HG03025 (cell line): ENCODE measurements at regions not wholly inside any gene's neighbourhood (a gene's known extent, or its start where the extent isn't known, plus 50 kb on each side); places are given as distances from the start of the nearest gene placed in this dataset.

ENCODE experiments used
- ATAC-seq: cut with Tn5 transposase; IDR thresholded peaks from one replicate; pipeline ENCODE4 v1.9.1; 2021; ENCODE audit warnings: mild to moderate bottlenecking, moderate library complexity; ENCODE audit not compliant: unreplicated experiment, low FRiP score

DNA sequence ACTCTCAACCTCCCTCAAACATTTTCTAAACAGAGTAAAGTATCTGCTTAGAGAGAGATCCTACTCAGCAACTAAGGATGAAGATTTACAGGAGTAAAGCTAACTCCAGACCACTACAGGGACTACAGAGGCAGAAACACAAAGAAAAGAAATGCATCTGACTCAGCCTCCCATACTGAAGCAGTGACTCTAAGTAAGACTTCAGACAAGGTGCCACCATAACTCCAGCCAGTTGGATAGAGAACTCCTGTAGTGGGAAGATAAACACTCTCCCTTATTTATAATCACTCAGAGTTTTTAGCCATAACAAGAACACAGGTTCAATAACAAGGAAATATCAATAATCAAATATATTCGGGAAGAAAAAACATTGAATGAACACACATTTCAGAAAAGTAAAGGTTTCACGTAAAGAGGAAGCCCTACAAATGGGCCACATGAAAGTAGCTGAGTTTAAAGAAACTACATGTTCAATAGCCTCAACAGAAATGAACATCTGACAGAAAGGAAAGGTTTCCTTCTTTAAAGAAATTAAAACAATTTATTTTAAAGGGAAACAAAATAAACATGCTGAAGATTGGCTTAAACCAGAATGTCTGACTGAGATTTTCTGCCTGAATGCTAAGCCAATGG, 519.9 kb downstream of the KCNJ3 start:
- peak; percentile 50 for ATAC-seq

DNA sequence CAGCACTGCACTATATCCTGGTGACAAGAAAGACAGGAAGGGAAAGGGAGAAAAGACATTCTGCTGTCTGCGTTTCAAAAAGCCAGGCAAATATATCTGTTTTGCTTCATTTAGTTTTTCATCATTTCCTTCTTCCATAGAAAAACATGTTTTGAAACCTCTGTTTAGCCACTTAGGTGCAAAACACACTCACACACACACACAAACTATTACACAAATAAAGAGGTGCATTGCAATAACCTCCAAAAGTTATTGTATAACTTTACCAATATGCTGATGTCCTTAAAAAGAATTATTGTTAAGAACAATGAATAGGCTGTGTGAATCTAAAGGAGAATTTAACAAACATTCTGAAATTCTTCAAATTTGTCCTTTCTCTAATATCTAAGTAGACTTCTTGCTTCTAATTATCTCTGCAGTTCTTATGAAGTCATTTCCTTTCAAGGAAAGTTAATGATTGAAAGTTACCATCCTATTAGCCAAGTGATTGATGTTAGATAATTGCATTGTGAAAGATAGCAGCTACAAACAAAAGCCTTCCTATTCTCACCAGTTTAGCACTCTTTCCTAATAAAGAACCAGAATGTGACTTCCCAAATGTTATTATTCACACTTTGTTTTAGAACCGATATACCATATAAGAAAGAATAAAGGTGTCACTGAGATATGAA, 516.7 kb downstream of the KCNJ3 start:
- no peak for ATAC-seq

DNA sequence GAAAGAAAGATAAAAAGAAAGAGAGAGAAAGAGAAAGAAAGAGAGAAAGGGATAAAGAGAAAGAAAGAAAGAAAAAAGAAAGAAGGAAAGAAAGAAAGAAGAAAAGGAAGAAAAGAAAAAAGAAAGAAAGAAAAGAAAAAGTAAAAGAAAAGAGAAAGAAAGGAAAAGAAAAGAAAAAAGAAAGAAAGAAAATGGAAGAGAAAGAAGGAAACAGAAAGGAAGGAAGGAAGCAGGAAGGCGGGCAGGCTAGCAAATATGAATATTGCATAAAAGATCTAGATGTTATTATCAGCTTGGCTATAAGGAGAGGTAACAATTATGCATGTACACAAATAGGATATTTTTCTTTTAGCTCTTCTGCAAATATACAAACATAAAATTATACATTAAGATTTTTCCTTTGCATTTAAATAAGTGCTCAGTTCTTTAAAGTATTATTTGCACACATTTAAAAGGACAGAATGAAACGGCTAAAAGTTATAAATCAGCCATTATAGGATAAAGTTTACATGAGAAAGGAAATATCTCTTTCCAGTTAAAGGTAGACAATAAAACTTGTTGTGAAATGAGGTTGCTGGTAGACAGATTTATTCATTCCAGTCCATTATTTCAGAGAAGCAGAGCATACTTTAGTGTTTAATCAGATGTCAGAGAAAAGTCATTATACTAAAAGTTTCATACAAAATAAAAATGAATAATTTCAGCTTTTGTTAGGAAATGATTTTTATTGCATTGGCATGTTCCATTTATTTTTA, 511.4 kb downstream of the KCNJ3 start:
- ATAC-seq = no peak

DNA sequence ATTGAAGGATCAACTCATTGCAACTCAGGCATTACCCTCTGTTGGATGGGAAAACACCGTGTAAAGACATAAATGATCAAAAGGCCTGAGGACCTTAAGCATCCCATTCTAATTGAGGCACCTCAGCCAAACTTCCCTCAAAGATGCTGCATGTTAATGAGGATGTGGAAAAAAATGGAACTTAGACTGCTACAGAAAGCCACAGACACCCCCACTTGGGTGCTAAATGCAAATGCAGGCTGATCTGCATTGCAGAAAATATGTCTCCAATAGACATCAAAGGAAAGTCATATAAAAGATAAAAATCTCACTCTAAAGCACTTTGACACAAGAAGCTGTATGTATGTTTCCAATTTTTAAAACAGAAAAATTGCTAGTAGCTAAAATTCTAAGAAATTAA, 504.7 kb downstream of the KCNJ3 start:
- peak; percentile 53 for ATAC-seq

DNA sequence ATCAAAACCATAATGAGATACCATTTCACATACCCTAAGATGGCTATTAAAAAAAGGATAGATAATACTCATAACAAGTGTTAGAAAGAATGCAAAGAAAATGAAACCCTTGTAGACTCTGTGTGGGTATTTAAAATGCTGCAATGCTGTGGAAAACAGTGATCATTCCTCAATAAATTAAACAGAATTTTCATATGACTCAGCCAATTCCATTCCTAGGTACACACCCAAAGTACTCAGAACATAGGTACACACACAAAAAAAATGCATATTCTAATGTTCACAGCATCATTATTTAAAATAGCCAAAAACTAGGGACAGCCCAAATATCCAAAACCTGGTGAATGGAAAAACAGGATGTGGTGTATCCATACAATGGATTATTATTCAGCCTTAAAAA, 502.3 kb downstream of the KCNJ3 start:
- no peak for ATAC-seq

DNA sequence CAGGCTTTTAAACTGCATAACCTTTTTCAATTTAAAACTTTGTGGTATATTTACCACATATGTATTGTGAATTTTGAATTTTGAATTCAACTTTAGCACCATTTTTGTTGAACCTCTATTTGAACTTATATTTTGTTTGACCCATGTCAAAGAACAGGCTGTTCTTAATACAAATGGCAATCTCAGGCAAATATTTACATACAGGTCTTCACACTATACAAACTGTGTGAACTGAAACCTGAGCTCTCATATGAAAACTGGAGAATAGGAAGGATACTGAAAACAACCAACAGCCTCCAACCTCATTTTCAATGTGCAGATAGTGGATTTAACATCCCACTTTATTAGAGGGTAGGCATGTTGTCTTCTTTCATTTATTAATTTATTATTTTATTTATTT, 491.8 kb downstream of the KCNJ3 start:
- ATAC-seq = no peak

DNA sequence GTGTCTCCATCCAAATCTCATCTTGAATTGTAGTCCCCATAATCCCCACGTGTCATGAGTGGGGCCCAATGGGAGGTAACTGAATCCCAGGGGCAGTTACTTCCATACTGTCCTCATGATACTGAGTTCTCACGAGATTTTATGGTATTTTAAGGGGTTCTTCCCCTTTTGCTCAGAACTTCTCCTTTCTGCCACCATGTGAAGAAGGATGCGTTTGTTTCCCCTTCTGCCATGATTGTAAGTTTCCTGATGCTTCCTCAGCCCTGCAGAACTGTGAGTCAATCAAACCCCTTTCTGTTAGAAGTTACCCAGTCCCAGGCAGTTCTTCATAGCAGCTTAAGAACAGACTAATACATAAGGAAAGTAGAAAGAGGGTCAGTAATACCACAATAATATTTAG, 480.4 kb downstream of the KCNJ3 start:
- no peak for ATAC-seq

DNA sequence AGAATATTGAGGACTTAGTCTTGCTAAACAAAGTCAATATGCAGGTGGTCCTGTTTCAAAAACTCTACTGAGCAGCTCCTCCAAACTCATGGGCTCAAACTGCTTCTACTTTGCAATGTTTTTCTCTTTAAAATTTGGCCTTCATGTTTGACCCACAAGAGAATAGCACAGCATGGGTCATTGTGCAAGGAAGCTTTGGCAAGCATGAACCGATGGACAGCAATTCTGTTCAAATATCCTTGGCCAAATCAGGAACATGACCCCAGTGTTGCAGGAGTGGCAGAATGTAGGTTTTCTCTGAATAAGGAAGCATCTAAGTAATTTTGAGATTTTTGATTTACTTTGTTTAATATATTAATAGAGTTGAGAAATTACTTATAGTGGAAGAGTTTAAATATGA, 477.9 kb downstream of the KCNJ3 start:
- ATAC-seq = no peak

DNA sequence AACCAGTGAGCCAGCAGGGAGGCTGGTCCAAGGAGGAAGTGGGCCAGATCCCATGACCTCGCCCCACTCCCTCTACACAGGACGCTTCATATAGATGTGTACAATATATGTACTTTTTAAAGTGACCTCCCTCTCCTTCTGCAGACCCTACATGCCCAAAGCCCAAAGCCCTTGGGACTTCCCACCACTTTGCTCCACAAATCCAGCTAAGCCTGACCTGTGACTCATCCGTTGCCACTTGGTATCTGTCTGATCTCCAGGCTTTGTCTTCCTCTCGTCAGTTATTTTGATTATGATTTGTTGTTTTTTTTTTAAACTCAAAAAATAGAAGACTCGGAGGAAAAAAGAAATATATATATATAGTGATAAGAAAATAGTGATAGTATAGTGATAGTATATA, 470.8 kb downstream of the KCNJ3 start:
- ATAC-seq = no peak

DNA sequence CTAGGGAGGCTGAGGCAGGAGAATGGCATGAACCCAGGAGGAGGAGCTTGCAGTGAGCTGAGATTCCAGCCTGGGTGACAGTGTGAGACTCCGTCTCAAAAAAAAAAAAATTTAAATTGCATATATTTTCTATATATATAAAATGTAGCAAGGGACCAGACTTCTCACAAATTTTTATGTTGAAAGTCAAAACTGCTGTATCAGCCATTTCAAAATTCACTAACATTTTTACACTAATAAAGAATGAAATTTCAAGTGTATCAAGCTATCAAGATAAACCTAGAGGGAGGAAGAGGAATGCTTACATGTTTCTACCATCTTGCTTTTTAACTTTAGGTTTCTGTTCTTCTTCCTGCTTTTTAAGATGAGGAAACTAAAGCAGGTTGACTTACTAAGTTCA, 464.0 kb downstream of the KCNJ3 start:
- ATAC-seq = no peak

DNA sequence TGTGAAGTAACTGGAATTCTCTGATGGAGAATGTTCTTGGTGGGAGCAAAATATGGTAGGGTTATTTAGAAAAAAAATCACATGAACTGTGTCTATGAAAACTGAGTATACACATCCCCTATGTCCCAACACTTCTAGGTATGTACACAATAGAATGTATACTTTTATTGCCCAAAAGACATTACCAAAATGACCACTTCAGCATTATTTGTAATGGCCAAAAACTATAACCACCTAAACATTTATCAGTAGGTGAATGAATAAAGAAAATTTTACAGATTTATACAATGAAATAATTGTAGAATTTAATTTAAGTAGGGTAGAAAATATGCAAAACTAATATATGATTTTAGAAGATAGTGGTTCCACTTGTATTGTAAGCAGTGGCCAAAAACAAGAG, 462.8 kb downstream of the KCNJ3 start:
- ATAC-seq = no peak

DNA sequence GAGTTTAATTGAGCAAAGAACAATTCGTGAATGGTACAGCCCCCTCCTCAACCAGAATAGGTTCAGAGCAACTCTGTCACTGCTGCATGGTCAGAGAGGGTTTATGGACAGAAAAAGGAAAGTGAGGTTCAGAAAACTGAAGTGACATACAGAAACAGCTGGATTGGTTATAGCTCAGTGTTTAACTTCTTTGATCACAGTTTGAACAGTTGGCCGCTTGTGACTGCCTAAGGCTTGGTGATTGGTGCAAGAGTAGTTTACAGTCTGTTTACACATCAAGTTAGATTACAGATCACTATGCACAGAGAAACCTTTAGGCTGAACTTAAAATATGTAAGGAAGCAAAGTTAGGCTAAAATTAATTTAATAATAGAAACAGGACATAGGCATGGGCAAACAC, 459.2 kb downstream of the KCNJ3 start:
- ATAC-seq = no peak

DNA sequence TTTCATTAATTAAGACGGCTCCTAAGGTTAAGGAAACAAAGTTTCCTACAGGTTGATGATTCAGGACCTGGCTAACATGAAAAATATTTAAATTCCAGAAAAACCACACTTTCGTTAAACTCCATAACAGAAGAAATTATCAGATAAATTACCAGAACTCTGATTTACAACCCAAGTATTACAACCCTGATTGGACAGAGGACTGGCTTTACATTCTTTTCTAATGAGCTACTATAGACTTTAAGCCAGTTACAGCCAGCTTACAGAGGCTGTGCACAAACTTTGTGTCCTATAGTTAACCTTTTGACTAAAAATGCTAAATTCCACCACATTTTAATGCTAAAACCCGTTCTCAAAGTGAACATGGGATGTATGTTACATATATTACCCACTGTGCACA, 458.6 kb downstream of the KCNJ3 start:
- ATAC-seq = no peak

DNA sequence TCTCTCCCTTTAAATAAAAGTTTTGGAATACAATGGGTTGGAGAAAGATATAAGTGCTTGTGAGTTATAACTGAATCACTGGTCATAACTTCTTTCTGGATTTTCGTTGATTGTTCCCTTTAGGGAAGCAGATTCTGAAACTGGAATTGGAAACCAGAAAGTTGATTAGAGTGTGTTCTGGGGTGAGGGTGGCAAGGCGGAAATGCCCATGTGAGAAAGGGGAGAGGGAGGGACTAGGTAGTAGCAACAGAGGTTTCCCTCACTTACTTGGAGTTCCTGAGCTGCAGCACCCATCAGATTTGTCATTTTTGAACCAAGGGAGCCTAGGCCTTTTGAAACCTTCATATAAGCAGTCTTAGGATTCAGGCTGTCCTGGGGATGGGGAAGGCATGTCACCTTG, 453.4 kb downstream of the KCNJ3 start:
- no peak for ATAC-seq

DNA sequence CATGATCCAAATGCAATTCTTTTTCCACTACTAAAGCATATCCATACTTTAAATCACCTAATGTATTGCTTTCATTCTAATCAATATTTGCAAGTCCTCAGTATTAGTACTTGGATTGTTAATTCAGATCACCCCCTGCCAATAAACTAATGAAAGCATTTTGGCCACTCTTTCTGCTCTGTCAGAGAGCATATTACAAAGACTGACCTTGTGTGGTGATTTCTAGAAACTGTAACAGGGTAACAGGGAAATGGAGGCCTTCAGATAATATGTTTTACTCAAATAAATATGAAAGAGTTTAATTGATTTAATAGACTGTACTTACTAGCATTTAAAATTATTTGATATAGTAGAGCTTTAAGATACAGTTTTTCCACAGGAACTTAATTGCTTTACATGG, 453.0 kb downstream of the KCNJ3 start:
- ATAC-seq = no peak

DNA sequence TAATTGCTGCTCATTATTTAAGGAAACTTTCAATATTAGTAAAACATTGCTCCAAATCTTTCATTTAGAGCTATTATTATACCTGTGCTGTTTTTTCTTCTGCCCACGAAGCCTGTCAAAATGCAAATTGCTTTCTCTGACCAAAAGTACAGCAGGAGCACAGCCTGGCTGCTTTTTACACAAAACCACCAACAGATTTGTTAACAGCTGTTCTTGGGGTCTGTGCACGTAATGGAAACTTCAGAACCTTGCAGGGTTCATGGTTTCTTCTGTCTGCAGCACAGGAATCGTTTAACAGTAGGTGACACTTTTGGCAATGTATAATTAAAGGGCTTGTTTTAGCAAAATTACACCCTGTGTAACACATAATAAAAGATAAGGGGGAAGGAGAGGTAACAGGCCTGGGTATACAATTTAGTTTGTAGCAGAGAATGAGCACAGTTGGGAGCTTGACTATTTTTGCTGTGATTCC, 447.3 kb downstream of the KCNJ3 start:
- ATAC-seq = peak; percentile 95

DNA sequence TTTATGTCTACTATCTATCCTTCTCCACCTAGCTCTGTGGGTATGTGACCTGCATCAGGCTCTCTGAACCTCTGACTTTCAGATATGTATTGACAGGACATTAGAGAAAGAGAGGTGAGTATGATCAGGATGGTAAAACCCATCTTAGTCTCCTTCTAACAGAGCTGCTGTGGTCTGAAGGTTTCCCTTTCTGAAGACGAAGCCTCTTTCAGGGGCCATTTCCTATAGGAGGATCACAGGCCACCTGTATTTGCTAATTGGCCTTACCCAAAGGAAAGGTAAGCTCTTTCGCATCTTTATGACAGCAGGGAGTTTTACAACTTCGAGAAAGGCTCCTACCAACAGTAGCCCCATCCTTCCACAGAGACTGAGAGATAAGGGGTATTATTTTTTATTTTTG, 442.9 kb downstream of the KCNJ3 start:
- peak; percentile 45 for ATAC-seq

DNA sequence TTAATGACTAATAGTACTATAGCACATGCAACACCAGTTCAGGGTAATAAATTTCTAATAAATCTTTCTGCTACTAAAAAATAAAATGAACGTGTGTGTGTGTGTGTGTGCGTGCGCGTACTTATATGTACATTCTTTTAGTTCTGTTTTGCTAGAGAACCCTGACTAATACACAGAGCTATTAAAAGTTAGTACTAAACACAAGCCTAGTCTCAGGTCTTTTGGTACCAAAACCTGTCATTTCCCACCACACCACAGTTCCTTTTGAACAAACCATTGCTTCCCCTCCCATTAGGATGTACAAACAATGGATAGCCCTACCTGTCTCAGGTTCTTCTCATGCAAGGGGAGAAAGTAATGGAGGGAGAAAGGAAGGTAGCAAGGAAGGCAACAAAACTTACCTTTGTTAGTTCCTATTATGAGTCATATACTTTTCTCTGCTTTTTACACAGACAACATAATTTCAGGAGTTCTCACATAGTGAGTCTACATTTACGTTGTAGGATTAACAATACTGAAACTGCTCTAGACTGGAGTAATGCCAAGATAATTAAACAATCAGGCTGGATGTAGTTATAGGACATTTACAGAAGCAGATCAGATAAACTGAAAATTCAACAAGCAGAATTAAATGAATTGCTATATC, 427.2 kb downstream of the KCNJ3 start:
- no peak for ATAC-seq

DNA sequence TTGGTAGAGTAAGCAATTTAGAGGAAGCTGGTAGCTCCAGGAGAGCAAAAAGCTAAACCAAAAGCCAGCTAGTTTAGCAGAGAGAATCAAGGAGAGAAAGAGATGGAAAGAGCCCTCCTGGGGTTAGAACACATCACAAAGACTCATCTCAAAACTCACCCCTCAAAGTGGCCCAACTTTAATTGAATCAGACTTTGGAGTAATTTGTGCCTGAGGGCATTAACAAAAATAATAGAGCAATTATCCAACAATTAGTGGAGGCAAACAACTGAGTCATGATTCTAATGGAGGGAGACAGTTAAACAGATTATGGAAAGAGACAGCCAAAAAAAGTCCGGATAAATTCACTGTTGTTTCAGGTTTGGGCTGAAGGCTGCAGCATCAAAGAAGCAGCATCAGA, 417.4 kb downstream of the KCNJ3 start:
- no peak for ATAC-seq

DNA sequence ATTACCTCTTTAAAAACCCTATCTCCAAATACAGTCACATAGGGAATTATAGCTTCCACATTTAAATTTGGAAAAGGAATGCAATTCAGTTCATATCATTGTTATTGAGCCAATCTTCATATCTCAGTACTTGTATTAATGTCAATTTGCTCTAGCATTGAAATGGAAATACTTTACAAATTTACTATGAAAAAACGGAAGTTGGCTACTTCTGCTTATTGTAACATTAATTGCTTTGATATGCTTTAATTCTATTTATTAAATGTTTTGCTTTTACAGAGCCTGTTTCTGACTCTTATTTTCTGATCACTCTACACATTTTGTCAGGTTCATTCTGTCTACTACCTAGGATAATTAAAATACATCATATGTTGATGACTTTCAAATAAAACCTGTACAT, 412.6 kb downstream of the KCNJ3 start:
- ATAC-seq = no peak

DNA sequence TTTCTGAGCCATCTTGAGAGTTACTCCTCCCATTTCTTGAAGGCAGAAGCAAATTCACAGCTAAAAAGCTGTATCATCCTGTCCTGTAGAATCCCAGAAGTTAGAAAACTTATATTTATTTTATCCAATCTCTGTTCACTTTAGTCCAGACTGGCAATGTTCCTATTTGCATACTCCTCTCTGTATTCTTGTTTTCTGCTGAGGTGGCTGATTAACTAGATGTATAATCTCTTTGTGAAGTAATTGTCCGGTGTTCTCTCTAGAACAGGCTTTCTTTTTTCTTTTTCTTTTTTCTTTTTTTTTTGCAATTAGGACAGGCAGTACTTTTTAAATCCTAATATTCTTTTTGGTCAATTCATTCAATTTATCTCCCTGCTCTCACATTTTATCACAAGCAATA, 411.0 kb downstream of the KCNJ3 start:
- ATAC-seq = no peak
